ENCODE measurements at regions not wholly inside any gene's neighbourhood (a gene's known extent, or its start where the extent isn't known, plus 50 kb on each side); places are given as distances from the start of the nearest gene placed in this dataset.

DNA sequence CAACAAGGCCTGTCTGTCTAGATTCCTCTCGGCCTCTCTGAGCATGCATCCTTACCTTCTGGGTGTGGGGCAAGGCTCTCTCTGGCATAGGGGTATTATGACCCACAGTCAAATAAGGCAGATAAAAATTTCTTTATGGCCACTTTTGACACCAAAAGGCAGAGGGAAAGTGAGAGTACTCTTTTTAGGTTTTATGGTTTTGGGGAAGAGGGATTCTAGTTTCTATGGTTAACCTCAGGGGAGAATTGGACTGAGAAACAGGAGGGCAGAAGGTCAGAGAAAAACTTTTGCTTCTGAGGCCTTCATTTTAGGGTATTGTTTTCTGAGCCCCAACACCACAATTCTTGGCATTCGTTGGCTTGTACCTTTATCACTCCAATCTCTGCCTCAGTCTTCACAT lies 70.0 kb upstream of the CCDC54 start:
- Histone ChIP-seq H3K27ac (no peak overlapping the region), H3K4me3 (no peak overlapping the region), H3K36me3 (no peaks in the 10 kb centered on the region), H3K27me3 (no peaks in the 10 kb centered on the region), H3K9me3 (no peaks in the 10 kb centered on the region), H3K4me1 (no peaks in the 10 kb centered on the region)
- no peak for TF ChIP-seq POLR2A (IDR thresholded peaks at IDR 0.05)
- TF ChIP-seq, protein P1, sequence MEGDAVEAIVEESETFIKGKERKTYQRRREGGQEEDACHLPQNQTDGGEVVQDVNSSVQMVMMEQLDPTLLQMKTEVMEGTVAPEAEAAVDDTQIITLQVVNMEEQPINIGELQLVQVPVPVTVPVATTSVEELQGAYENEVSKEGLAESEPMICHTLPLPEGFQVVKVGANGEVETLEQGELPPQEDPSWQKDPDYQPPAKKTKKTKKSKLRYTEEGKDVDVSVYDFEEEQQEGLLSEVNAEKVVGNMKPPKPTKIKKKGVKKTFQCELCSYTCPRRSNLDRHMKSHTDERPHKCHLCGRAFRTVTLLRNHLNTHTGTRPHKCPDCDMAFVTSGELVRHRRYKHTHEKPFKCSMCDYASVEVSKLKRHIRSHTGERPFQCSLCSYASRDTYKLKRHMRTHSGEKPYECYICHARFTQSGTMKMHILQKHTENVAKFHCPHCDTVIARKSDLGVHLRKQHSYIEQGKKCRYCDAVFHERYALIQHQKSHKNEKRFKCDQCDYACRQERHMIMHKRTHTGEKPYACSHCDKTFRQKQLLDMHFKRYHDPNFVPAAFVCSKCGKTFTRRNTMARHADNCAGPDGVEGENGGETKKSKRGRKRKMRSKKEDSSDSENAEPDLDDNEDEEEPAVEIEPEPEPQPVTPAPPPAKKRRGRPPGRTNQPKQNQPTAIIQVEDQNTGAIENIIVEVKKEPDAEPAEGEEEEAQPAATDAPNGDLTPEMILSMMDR (IDR thresholded peaks at IDR 0.05): no peak
- DNase-seq: no peak

DNA sequence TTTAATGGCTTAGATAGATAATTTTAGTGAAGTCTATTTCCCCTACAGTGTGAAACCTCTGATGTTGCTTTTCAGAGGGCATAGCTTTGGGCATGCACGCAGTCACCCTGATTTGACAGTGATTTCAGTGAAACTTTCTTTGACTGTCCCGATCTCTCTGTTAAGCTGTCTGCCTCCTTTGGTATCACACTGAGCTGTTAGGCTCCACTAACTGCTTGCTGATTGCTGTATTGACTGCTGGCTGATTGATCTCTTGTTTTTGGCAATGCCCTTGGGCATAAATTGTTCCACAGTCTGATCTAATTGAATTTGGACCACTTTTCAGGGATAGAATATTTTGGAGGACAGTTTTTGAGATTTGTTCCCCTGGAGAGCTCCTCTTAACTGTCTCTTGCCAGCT lies 68.5 kb upstream of the CCDC54 start:
- no peak overlapping the region for H3K27ac ChIP-seq
- no peaks in the 10 kb centered on the region for H3K4me1 ChIP-seq
- H3K36me3 ChIP-seq: no peaks in the 10 kb centered on the region
- no peak for DNase-seq
- H3K9me3 ChIP-seq: no peaks in the 10 kb centered on the region
- H3K27me3 ChIP-seq: no peaks in the 10 kb centered on the region
- H3K4me3 ChIP-seq: no peak overlapping the region
- TF ChIP-seq, protein P1 (IDR thresholded peaks at IDR 0.05): no peak
- TF ChIP-seq POLR2A (IDR thresholded peaks at IDR 0.05): no peak

- Histone ChIP-seq H3K27ac (no peak overlapping the region), H3K9me3 (no peaks in the 10 kb centered on the region), H3K4me1 (no peaks in the 10 kb centered on the region), H3K4me3 (no peak overlapping the region), H3K36me3 (no peaks in the 10 kb centered on the region), H3K27me3 (no peaks in the 10 kb centered on the region)
- TF ChIP-seq, protein P1 (IDR thresholded peaks at IDR 0.05): no peak
- no peak for TF ChIP-seq POLR2A (IDR thresholded peaks at IDR 0.05)
- no peak for DNase-seq
Observed at GRCh38 chr3:107309312-107309711, 67.9 kb upstream of the CCDC54 start.

DNA sequence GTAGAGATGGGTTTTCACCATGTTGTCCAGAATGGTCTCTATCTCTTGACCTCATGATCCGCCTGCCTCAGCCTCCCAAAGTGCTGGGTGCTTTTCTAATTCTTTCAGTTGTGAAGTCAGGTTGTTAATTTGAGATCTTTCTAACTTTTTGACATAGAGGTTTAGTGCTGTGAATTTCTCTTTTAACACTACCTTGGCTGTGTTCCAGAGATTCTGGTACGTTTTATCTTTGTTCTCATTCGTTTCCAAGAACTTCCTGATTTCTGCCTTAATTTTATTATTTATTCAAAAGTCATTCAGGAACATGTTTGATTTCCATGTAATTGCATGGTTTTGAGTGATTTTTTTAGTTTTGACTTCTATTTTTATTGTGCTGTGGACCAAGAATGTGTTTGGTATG lies 63.5 kb upstream of the CCDC54 start:
- H3K9me3 ChIP-seq: no peaks in the 10 kb centered on the region
- TF ChIP-seq, protein P1 (IDR thresholded peaks at IDR 0.05): no peak
- TF ChIP-seq POLR2A (IDR thresholded peaks at IDR 0.05): no peak
- H3K27ac ChIP-seq: no peak overlapping the region
- no peaks in the 10 kb centered on the region for H3K27me3 ChIP-seq
- H3K4me3 ChIP-seq: no peak overlapping the region
- no peak for DNase-seq
- no peaks in the 10 kb centered on the region for H3K4me1 ChIP-seq
- no peaks in the 10 kb centered on the region for H3K36me3 ChIP-seq

GRCh38 chr3:107315141-107315540 lies 62.1 kb upstream of the CCDC54 start:
- DNase-seq: no peak
- no peak overlapping the region for H3K27ac ChIP-seq
- H3K27me3 ChIP-seq: no peaks in the 10 kb centered on the region
- no peak overlapping the region for H3K4me3 ChIP-seq
- no peaks in the 10 kb centered on the region for H3K9me3 ChIP-seq
- no peak for TF ChIP-seq POLR2A (IDR thresholded peaks at IDR 0.05)
- TF ChIP-seq, protein P1 (IDR thresholded peaks at IDR 0.05): no peak
- no peaks in the 10 kb centered on the region for H3K36me3 ChIP-seq
- no peaks in the 10 kb centered on the region for H3K4me1 ChIP-seq

GRCh38 chr3:107323723-107324122 lies 53.5 kb upstream of the CCDC54 start:
- Histone ChIP-seq H3K36me3 (no peaks in the 10 kb centered on the region), H3K4me3 (no peak overlapping the region), H3K27ac (no peak overlapping the region), H3K9me3 (no peaks in the 10 kb centered on the region), H3K27me3 (no peaks in the 10 kb centered on the region), H3K4me1 (no peaks in the 10 kb centered on the region)
- no peak for DNase-seq
- TF ChIP-seq, protein P1 (IDR thresholded peaks at IDR 0.05): no peak
- no peak for TF ChIP-seq POLR2A (IDR thresholded peaks at IDR 0.05)

Data from Peyer's patch (tissue), 4 donors.